ENCODE measurements at regions not wholly inside any gene's neighbourhood (a gene's known extent, or its start where the extent isn't known, plus 50 kb on each side); places are given as distances from the start of the nearest gene placed in this dataset.

DNA sequence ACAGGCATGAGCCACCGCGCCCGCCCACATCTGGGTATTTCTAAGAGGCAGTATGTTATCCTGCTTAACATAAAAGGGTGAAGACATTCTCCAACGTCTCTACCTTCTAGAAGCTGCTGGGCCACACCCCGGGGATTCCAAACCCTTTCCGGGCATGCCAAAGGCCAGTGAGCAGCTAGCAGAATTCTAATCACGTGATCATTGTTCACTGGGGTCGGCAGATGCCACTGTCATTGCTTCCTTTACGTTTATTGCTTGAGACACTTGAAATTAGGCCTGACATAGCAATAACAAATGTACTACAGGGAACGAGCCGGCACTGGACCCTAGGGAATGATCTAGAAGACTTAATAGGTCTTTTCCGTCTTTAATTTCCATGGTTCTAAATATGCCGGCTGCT is 141.2 kb upstream of the ZFHX3 start:
- TF ChIP-seq POLR2A (IDR thresholded peaks at IDR 0.05): no peak
- TF ChIP-seq, protein P1, sequence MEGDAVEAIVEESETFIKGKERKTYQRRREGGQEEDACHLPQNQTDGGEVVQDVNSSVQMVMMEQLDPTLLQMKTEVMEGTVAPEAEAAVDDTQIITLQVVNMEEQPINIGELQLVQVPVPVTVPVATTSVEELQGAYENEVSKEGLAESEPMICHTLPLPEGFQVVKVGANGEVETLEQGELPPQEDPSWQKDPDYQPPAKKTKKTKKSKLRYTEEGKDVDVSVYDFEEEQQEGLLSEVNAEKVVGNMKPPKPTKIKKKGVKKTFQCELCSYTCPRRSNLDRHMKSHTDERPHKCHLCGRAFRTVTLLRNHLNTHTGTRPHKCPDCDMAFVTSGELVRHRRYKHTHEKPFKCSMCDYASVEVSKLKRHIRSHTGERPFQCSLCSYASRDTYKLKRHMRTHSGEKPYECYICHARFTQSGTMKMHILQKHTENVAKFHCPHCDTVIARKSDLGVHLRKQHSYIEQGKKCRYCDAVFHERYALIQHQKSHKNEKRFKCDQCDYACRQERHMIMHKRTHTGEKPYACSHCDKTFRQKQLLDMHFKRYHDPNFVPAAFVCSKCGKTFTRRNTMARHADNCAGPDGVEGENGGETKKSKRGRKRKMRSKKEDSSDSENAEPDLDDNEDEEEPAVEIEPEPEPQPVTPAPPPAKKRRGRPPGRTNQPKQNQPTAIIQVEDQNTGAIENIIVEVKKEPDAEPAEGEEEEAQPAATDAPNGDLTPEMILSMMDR (IDR thresholded peaks at IDR 0.05): no peak
- no peak for TF ChIP-seq EP300 (IDR thresholded peaks at IDR 0.05)
- TF ChIP-seq POLR2AphosphoS5 (IDR thresholded peaks at IDR 0.05): no peak

All from upper lobe of left lung (tissue), 4 donors.